ENCODE measurements at regions not wholly inside any gene's neighbourhood (a gene's known extent, or its start where the extent isn't known, plus 50 kb on each side); places are given as distances from the start of the nearest gene placed in this dataset.

DNA sequence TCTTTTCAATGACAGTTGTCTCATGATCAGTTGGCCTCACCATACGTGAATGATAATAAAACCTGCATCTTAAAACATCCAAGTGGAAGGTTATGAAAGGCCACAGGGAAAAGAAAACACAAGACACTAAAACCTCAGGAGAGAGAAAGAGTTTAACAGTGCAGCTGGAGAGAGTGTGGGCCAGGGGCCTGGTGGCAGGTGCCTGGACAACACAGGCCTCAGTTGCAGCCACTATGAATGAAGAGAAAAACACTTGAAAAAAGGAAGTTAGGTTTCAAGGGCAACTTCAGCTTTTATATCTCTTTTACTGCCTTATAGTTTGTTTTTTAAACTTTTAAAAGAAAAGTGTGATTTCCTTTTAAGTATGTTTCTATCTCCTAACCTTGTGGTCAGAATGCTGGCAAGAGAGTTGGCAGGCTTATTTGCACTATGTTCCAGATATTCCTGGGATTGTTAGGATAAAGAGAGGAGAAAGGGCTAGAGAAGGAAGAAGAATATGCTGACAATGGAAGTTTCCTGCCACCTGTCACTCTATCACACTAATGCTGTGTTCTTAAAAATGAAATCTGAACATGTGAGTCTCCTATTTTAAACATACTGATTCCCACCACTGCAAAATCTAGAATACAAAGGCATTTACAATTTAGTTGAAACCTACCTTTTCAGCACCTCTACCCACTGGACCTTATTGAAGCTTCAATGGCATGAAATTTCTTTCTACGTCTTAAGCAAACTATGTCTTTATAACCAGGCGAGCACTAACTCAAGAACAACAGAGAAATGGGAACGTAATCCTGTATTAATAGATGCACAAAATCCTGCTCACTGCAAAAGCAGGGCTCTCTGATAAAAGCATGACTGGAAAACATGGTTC is 222.4 kb downstream of the CD83 start:
- peaks cover 3% of the 10 kb centered on the region; the same call in 1 of the 2 replicates for H3K27me3 ChIP-seq (ENCODE audit: control insufficient read depth, insufficient read depth, low read length)
- TF ChIP-seq POLR2AphosphoS5 (IDR thresholded peaks at IDR 0.05; ENCODE audit: low read depth, low read length): no peak
- TF ChIP-seq, protein P1, sequence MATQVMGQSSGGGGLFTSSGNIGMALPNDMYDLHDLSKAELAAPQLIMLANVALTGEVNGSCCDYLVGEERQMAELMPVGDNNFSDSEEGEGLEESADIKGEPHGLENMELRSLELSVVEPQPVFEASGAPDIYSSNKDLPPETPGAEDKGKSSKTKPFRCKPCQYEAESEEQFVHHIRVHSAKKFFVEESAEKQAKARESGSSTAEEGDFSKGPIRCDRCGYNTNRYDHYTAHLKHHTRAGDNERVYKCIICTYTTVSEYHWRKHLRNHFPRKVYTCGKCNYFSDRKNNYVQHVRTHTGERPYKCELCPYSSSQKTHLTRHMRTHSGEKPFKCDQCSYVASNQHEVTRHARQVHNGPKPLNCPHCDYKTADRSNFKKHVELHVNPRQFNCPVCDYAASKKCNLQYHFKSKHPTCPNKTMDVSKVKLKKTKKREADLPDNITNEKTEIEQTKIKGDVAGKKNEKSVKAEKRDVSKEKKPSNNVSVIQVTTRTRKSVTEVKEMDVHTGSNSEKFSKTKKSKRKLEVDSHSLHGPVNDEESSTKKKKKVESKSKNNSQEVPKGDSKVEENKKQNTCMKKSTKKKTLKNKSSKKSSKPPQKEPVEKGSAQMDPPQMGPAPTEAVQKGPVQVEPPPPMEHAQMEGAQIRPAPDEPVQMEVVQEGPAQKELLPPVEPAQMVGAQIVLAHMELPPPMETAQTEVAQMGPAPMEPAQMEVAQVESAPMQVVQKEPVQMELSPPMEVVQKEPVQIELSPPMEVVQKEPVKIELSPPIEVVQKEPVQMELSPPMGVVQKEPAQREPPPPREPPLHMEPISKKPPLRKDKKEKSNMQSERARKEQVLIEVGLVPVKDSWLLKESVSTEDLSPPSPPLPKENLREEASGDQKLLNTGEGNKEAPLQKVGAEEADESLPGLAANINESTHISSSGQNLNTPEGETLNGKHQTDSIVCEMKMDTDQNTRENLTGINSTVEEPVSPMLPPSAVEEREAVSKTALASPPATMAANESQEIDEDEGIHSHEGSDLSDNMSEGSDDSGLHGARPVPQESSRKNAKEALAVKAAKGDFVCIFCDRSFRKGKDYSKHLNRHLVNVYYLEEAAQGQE (IDR thresholded peaks at IDR 0.05; ENCODE audit: insufficient read depth in 1 of 2, low read depth in 2 of 2, low read length in 1 of 2): no peak
- TF ChIP-seq, protein P2, sequence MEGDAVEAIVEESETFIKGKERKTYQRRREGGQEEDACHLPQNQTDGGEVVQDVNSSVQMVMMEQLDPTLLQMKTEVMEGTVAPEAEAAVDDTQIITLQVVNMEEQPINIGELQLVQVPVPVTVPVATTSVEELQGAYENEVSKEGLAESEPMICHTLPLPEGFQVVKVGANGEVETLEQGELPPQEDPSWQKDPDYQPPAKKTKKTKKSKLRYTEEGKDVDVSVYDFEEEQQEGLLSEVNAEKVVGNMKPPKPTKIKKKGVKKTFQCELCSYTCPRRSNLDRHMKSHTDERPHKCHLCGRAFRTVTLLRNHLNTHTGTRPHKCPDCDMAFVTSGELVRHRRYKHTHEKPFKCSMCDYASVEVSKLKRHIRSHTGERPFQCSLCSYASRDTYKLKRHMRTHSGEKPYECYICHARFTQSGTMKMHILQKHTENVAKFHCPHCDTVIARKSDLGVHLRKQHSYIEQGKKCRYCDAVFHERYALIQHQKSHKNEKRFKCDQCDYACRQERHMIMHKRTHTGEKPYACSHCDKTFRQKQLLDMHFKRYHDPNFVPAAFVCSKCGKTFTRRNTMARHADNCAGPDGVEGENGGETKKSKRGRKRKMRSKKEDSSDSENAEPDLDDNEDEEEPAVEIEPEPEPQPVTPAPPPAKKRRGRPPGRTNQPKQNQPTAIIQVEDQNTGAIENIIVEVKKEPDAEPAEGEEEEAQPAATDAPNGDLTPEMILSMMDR (IDR thresholded peaks at IDR 0.05): no peak
- no peak for TF ChIP-seq TCF7L2 (IDR thresholded peaks at IDR 0.05; ENCODE audit: low read depth, low read length)
- TF ChIP-seq SIN3A (IDR thresholded peaks at IDR 0.05; ENCODE audit: borderline replicate concordance, insufficient read depth, low read depth, low read length): no peak

DNA sequence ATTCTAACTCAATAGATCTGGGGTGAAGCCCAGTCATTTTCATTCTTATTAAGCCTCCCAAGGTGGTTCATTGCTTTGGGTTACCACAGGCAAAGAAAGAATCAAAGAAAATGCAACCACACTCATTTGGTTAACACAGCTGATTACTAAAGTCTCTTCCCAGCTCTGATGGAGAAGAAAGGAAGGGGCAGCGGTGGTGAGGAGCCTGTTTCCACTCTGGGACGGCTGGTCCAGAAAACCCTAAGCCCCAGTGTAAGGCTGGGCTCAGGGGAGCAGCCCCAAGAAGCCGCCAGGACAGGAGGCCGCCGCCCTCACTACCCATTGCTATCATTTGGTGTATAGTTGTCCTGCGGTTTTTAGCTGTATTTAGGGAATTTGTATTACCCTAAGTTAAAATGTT is 226.9 kb downstream of the CD83 start:
- intact Hi-C loops (cut with micrococcal nuclease; ENCODE audit: unreplicated experiment): no loop called here
- TF ChIP-seq, protein P1 (IDR thresholded peaks at IDR 0.05; ENCODE audit: insufficient read depth in 1 of 2, low read depth in 2 of 2, low read length in 1 of 2): no peak
- TF ChIP-seq TCF7L2 (IDR thresholded peaks at IDR 0.05; ENCODE audit: low read depth, low read length): no peak
- no peak for TF ChIP-seq POLR2AphosphoS5 (IDR thresholded peaks at IDR 0.05; ENCODE audit: low read depth, low read length)
- TF ChIP-seq SIN3A (IDR thresholded peaks at IDR 0.05; ENCODE audit: borderline replicate concordance, insufficient read depth, low read depth, low read length): no peak
- TF ChIP-seq, protein P2 (IDR thresholded peaks at IDR 0.05): no peak
- Histone ChIP-seq H3K27me3 (ENCODE audit: control insufficient read depth, insufficient read depth, low read length) (peaks cover 3% of the 10 kb centered on the region; the same call in 1 of the 2 replicates), H3K36me3 (ENCODE audit: control insufficient read depth, insufficient read depth, low read length) (no peaks in the 10 kb centered on the region), H3K4me1 (ENCODE audit: control insufficient read depth, insufficient read depth, low read length) (no peaks in the 10 kb centered on the region), H3K27ac (ENCODE audit: low read length) (no peak overlapping the region), H3K4me3 (ENCODE audit: low read depth in 2 of 2, low read length in 2 of 2) (no peak overlapping the region), H3K9me3 (ENCODE audit: control insufficient read depth, insufficient read depth, low read depth, low read length) (no peaks in the 10 kb centered on the region)
- DNase-seq (ENCODE audit: low read depth, low spot score) (no peak), ATAC-seq (no peak)
- ChIA-PET CTCF (no interaction called here), POLR2A (no interaction called here)
- in situ Hi-C loops (cut with HindIII; ENCODE audit: low pct_unique_long_range_greater_than_20kb, low sequenced_read_pairs): no loop called here
- no TSS peak for BruUV-seq (replicated peaks)

More for the DNA sequence above, 222.4 kb downstream of the CD83 start:
- ATAC-seq (no peak), DNase-seq (ENCODE audit: low read depth, low spot score) (no peak)
- BruUV-seq (replicated peaks): no TSS peak
- POLR2A ChIA-PET: no interaction called here
- no peaks in the 10 kb centered on the region for H3K9me3 ChIP-seq (ENCODE audit: control insufficient read depth, insufficient read depth, low read depth, low read length)
- no peak overlapping the region for H3K27ac ChIP-seq (ENCODE audit: low read length)
- intact Hi-C loops (cut with micrococcal nuclease; ENCODE audit: unreplicated experiment) (no loop called here), in situ Hi-C loops (cut with HindIII; ENCODE audit: low pct_unique_long_range_greater_than_20kb, low sequenced_read_pairs) (no loop called here)
- CTCF ChIA-PET: no interaction called here
- no peak overlapping the region for H3K4me3 ChIP-seq (ENCODE audit: low read depth in 2 of 2, low read length in 2 of 2)
- H3K4me1 ChIP-seq (ENCODE audit: control insufficient read depth, insufficient read depth, low read length): no peaks in the 10 kb centered on the region
- no peaks in the 10 kb centered on the region for H3K36me3 ChIP-seq (ENCODE audit: control insufficient read depth, insufficient read depth, low read length)
